Heart left ventricle (tissue), 13 donors: ENCODE measurements at regions not wholly inside any gene's neighbourhood (a gene's known extent, or its start where the extent isn't known, plus 50 kb on each side); places are given as distances from the start of the nearest gene placed in this dataset.

Experiments
- CTCF ChIP-seq, 12 donors: fragments of 200-600 bp; sonication (generic) in 4 of 12; IDR thresholded peaks; one replicate each; pipeline versions ENCODE4 v1.5.0 to v1.8.0; 2018 to 2022; ENCODE audit warnings: antibody characterized with exemption in 12 of 12, mild to moderate bottlenecking in 5 of 12
- POLR2A ChIP-seq, 2 donors: fragments of 450-650 bp; IDR thresholded peaks; one replicate each; pipeline ENCODE4 v1.6.1; 2017; ENCODE audit warnings: antibody characterized with exemption in 2 of 2, mild to moderate bottlenecking in 2 of 2, moderate library complexity in 2 of 2
- donor health status: ischemic (EF 13 %, LVEDD 7.1; RV severe dilation, severe dysfunction).
- donor health status: DM: no; HTN: yes; CAD: no.
- donor health status: DM: no; HTN: no; CAD: no.
- donor health status: ischemic (EF 25% LVEDD 6.9; RV normal size, moderate dysfunction).
- donor health status: ischemic (EF 25% LVEDD 5.7; RV mildly dilated, moderate dysfunction).
- donor health status: ischemic (EF 35%, LVEDD 5.7; RV mildly dilated, moderate dysfunction).
- donor health status: nonischemic (EF 11% LVEDD 7.7; RV severe dilation, severe dysfunction).
- donor health status: DM: yes; HTN: yes; CAD: no.
- donor health status: PGD.
- donor health status: ischemic (EF 29% LVEDD 5.4; RV normal size, mild dysfunction).
- donor health status: nonischemic (EF 23%, LVEDD 6.1; RV moderate dilation, normal function).

GRCh38 chr6:978937-979685, 286.2 kb upstream of the EXOC2 start:
- TF ChIP-seq CTCF (IDR thresholded peaks at IDR 0.05) = no peak
- TF ChIP-seq POLR2A (IDR thresholded peaks at IDR 0.05) = no peak
